Stimulated activated naive CD8-positive, alpha-beta T cell treated with anti-CD3 and anti-CD28 coated beads, Interleukin-15, Interleukin-2, amounts not matched to agents 100 U/mL and 50 U/mL, for 24 hours (primary cell): ENCODE measurements at regions not wholly inside any gene's neighbourhood (a gene's known extent, or its start where the extent isn't known, plus 50 kb on each side); places are given as distances from the start of the nearest gene placed in this dataset.

Source experiments
- ATAC-seq: fragments of 150-1000 bp; cut with Tn5 transposase; one replicate; pipeline ENCODE4 v1.10.0; 2021
- DNase-seq: peaks from one replicate; pipeline ENCODE4 v3.0.0; 2021

GRCh38 chr6:65803186-65803585 lies 96.2 kb upstream of the EYS start:
- ATAC-seq (no peak), DNase-seq (no peak)

GRCh38 chr6:65799389-65799788 lies 92.4 kb upstream of the EYS start:
- no peak for DNase-seq
- no peak for ATAC-seq

- no peak for DNase-seq
- ATAC-seq: no peak
These were observed 91.4 kb upstream of the EYS start for GRCh38 chr6:65798280-65799014.

- DNase-seq: no peak
- no peak for ATAC-seq
These were observed 83.6 kb upstream of the EYS start for GRCh38 chr6:65790666-65791065.

- no peak for DNase-seq
- no peak for ATAC-seq
These were observed 80.8 kb upstream of the EYS start for GRCh38 chr6:65787787-65788186.

- ATAC-seq (no peak), DNase-seq (no peak)
These were observed 79.8 kb upstream of the EYS start for GRCh38 chr6:65786815-65787214.

GRCh38 chr6:65780691-65781090 lies 73.7 kb upstream of the EYS start:
- DNase-seq (no peak), ATAC-seq (no peak)

GRCh38 chr6:65776332-65776731 lies 69.3 kb upstream of the EYS start:
- ATAC-seq: no peak
- no peak for DNase-seq

- DNase-seq: no peak
- no peak for ATAC-seq
These were observed 64.9 kb upstream of the EYS start for GRCh38 chr6:65771946-65772345.

GRCh38 chr6:65761890-65762289 lies 54.9 kb upstream of the EYS start:
- ATAC-seq: no peak

GRCh38 chr6:65760285-65760684 lies 53.3 kb upstream of the EYS start:
- no peak for ATAC-seq
- no peak for DNase-seq

More at GRCh38 chr6:65761890-65762289, 54.9 kb upstream of the EYS start:
- DNase-seq: no peak
